ENCODE measurements at regions not wholly inside any gene's neighbourhood (a gene's known extent, or its start where the extent isn't known, plus 50 kb on each side); places are given as distances from the start of the nearest gene placed in this dataset.

DNA sequence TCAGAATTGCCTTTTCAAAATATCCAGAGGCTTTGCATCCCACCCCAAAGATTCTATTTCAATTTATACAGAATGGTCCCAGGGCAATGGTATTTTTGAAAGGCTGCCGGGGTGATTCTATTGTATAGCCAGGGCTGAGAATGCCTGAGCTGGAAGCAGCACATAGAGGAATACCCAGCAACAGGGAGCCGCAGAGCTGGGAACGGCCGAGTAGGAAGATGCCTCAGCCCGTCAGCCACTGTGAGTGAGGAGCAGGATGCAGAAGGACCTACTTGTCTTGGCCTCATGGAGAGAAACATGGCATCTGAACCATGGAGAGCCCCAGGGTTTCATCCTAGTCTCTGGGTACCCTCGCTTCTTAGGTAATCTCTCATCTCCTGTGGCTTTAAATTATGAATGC lies 170.8 kb upstream of the FHL2 start:
- no peak for DNase-seq (ENCODE audit: low read depth)
- TF ChIP-seq, protein P1, sequence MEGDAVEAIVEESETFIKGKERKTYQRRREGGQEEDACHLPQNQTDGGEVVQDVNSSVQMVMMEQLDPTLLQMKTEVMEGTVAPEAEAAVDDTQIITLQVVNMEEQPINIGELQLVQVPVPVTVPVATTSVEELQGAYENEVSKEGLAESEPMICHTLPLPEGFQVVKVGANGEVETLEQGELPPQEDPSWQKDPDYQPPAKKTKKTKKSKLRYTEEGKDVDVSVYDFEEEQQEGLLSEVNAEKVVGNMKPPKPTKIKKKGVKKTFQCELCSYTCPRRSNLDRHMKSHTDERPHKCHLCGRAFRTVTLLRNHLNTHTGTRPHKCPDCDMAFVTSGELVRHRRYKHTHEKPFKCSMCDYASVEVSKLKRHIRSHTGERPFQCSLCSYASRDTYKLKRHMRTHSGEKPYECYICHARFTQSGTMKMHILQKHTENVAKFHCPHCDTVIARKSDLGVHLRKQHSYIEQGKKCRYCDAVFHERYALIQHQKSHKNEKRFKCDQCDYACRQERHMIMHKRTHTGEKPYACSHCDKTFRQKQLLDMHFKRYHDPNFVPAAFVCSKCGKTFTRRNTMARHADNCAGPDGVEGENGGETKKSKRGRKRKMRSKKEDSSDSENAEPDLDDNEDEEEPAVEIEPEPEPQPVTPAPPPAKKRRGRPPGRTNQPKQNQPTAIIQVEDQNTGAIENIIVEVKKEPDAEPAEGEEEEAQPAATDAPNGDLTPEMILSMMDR (IDR thresholded peaks at IDR 0.05; ENCODE audit: insufficient read depth, low read depth, low read length, missing control alignments), result no peak
- H3K4me3 ChIP-seq (ENCODE audit: low read length), result no peak overlapping the region

DNA sequence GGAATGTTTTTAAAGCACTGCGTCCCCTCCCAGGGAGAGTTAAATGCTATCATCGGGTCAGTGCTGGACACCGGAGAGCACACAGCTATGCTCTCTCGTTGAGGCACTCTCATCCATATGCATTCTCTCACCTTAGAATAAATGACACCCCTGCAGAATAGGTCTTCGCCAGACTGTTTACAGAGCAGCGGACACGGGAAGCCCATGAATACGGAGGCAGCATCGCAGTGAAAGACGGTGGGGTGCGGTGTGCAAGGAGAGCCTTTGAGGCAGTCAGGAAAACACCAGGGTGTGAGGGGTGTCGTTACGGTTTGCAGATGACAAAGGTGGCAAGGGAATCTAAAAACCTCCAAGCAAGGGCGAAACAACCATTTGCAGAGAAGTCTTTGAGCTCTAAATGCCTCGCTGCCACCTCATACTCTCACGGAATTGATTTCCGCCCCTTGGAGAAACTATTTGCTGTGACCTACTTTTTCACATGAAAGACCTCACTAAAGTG lies 169.2 kb upstream of the FHL2 start:
- DNase-seq (ENCODE audit: low read depth), result no peak
- H3K4me3 ChIP-seq (ENCODE audit: low read length), result no peak overlapping the region
- TF ChIP-seq, protein P1 (IDR thresholded peaks at IDR 0.05; ENCODE audit: insufficient read depth, low read depth, low read length, missing control alignments), result no peak

DNA sequence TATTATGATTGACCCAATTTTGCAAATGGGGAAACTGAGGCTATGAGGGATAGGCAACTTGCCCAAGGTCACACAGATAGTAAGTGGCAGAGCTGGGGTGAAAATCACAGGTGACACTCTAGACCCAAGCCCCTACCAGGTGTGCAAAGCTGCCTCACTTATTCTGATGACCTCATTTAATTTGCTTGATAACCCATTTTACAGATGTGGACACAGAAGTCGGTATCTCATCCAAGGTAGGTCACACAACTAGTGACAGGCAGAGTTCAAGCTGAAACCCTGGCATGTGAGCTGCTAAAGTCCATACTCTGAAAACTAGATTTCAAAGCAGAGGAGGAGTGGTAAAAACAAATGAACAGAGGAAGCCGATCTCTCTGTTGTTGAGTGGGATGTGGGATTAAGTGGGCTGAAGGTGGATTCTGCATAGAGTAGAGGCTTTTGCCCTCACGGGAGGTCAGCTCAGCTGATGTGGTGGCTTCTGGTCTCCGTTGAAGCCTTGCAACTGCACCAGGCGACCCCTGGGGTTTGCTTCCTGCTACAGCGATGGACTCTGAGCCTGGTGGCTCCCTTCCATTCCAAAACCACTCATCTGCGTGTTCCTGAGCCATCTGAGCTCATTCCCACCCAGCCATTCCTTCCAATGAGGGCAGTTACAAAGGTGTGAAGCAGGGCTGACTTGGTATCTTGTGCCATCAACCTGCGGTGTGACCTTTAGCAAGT lies 164.3 kb upstream of the FHL2 start:
- DNase-seq (ENCODE audit: low read depth), result no peak
- TF ChIP-seq, protein P1 (IDR thresholded peaks at IDR 0.05; ENCODE audit: insufficient read depth, low read depth, low read length, missing control alignments), result no peak
- H3K4me3 ChIP-seq (ENCODE audit: low read length), result no peak overlapping the region

DNA sequence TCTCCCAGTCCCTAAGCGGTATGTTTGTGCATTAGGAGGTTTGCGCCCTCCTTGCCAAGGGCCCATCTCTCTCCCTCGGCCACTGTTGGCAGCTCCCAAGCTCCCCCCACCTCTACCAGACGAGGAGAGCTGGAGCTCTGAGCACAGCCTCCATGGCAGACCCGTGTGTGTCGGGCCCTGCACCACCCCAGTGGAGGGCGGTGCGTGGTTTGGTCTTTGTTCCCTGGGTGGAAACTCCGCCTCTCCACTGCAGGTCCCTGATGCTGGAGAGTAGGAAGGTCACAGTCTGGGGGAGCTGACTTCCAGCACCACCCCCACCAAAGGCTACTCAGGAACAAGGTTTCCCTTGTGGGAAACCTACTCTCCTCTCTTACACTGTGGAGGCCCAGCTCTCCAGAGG lies 162.6 kb upstream of the FHL2 start:
- DNase-seq (ENCODE audit: low read depth), result no peak
- TF ChIP-seq, protein P1 (IDR thresholded peaks at IDR 0.05; ENCODE audit: insufficient read depth, low read depth, low read length, missing control alignments), result no peak
- no peak overlapping the region for H3K4me3 ChIP-seq (ENCODE audit: low read length)

DNA sequence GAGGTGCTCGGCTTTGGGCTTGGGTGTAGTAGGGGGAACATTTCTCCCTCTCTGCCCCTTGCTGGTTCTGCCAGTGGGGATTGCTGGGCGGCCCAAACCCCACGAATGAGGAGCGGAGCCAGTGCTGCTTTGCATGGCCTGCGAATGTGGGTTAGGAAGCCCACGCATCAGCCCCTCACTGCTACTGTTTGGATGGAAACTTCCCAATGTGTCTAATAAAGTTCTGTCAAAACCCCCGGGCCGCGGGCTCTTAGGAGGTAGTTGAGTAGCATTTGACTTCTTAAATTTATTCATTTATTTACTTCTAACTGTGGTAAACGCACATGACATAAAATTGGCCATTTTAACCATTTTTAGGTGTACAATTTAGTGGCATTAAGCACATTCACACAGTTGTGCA lies 161.3 kb upstream of the FHL2 start:
- no peak overlapping the region for H3K4me3 ChIP-seq (ENCODE audit: low read length)
- TF ChIP-seq, protein P1 (IDR thresholded peaks at IDR 0.05; ENCODE audit: insufficient read depth, low read depth, low read length, missing control alignments), result no peak
- no peak for DNase-seq (ENCODE audit: low read depth)

DNA sequence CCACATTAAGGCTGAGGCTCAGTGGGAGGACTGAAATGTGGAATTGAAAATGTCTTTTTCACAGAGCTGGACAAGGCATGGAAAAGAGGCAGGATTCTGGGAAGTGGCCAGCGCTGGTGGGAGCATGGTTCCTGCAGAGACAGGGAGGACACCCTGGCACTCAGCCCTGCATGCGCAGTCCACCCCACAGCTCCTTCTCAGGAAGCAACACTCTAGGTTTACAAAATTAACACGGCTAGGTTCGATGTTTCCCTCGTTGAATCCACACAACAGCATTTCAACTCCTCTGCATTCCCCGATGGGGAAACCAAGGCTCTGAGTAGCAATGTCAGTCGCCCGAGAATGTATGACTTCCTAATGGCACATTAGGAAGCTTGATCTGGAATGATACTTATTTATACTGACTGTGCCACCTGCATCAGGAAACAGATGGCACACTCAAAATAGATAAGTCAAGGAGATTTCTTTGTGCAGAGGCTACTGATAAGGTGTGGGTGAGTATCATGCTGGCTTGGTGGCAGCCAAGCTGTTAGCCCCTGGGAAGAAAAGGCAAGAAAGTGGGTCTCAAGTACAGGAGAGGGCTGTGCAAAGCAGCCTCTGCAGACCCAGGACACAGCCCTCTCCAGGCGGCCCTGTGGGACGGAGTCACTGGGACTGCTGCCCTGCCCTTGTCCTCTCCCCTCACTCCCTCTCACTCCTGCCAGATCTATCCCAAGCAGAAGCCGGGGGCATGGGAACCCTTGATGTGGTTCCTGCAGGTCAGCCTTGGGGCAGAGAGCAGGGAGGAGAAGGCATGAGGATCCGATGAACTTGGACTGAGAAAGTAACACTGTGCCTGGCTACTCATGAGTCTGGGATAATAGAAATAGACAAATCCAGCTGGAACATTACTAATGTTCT lies 158.4 kb upstream of the FHL2 start:
- no peak for DNase-seq (ENCODE audit: low read depth)
- H3K4me3 ChIP-seq (ENCODE audit: low read length), result no peak overlapping the region
- TF ChIP-seq, protein P1 (IDR thresholded peaks at IDR 0.05; ENCODE audit: insufficient read depth, low read depth, low read length, missing control alignments), result no peak

Measured in epithelial cell of esophagus (primary cell).